IMR-90 (cell line): ENCODE measurements at regions not wholly inside any gene's neighbourhood (a gene's known extent, or its start where the extent isn't known, plus 50 kb on each side); places are given as distances from the start of the nearest gene placed in this dataset.

Experiments
- ATAC-seq: fragments of 200-7000 bp; cut with Tn5 transposase; 2 replicates; pipeline ENCODE4 v1.9.1; 2020; ENCODE audit warnings: low read depth, mild to moderate bottlenecking, moderate library complexity
- BruUV-seq: library from RNA; stranded (reverse); fragments of 400-500 nt; replicated peaks from 2 replicates; lab custom pipeline; 2021; lab: Mats Ljungman, UMichigan
- CTCF ChIA-PET: fragments of 300-600 bp; formaldehyde crosslinking; extraction: SDS; loops from one replicate; lab custom pipeline; 2021; ENCODE audit warnings: antibody characterized with exemption; lab: Yijun Ruan, JAX
- POLR2A ChIA-PET: fragments of 300-600 bp; sonication (Branson Sonifier 250); formaldehyde crosslinking; loops from one replicate; lab custom pipeline; 2022; ENCODE audit warnings: antibody characterized with exemption; ENCODE audit not compliant: unreplicated experiment; lab: Charles Lee
- DNase-seq: peaks from one replicate; pipeline ENCODE4 v3.0.0; 2013
- H2AFZ ChIP-seq: replicated peaks from 2 replicates; pipeline ENCODE3; 2013; ENCODE audit warnings: low read length, mild to moderate bottlenecking; ENCODE audit not compliant: poor library complexity
- H2AK5ac ChIP-seq: 2 replicates; pipeline ENCODE4 v1.6.1; 2013; ENCODE audit warnings: low read depth, low read length, inconsistent platforms
- H2AK9ac ChIP-seq: replicated peaks from 2 replicates; pipeline ENCODE3; 2013; ENCODE audit warnings: mild to moderate bottlenecking, low read depth, low read length, moderate library complexity; ENCODE audit not compliant: poor library complexity
- H2BK120ac ChIP-seq: 2 replicates; pipeline ENCODE4 v1.6.1; 2013; ENCODE audit warnings: low read depth, low read length, inconsistent platforms
- H2BK15ac ChIP-seq: 3 replicates; pipeline ENCODE4 v1.6.1; 2013; ENCODE audit warnings: low read depth, low read length, inconsistent platforms
- H2BK20ac ChIP-seq: 2 replicates; pipeline ENCODE4 v1.6.1; 2013; ENCODE audit warnings: low read depth, mild to moderate bottlenecking, inconsistent platforms, low read length, moderate library complexity
- H2BK5ac ChIP-seq: 2 replicates; pipeline ENCODE4 v1.6.1; 2013; ENCODE audit warnings: mild to moderate bottlenecking, low read depth, low read length, inconsistent platforms; ENCODE audit not compliant: poor library complexity, severe bottlenecking
- H3K14ac ChIP-seq: replicated peaks from 2 replicates; pipeline ENCODE4 v1.6.1; 2013; ENCODE audit warnings: low read depth, low read length, inconsistent platforms
- H3K18ac ChIP-seq: 2 replicates; pipeline ENCODE4 v1.6.1; 2013; ENCODE audit warnings: low read depth, low read length, control low read depth
- H3K23ac ChIP-seq: 2 replicates; pipeline ENCODE4 v1.6.1; 2013; ENCODE audit warnings: low read depth, low read length, inconsistent platforms
- H3K27ac ChIP-seq: 2 replicates; pipeline ENCODE4 v1.5.1; 2013; ENCODE audit warnings: mild to moderate bottlenecking, control low read depth, low read length; ENCODE audit not compliant: insufficient read depth
- H3K27me3 ChIP-seq: 2 replicates; pipeline ENCODE4 v1.6.1; 2013; ENCODE audit warnings: low read length; ENCODE audit not compliant: control insufficient read depth, insufficient read depth
- H3K36me3 ChIP-seq: 2 replicates; pipeline ENCODE4 v1.6.1; 2013; ENCODE audit warnings: low read length, mixed read lengths; ENCODE audit not compliant: control insufficient read depth, insufficient read depth
- H3K4ac ChIP-seq: 2 replicates; pipeline ENCODE4 v1.6.1; 2013; ENCODE audit warnings: low read depth, low read length, inconsistent platforms
- H3K4me1 ChIP-seq: 2 replicates; pipeline ENCODE4 v1.6.1; 2013; ENCODE audit warnings: low read length, mixed read lengths; ENCODE audit not compliant: control insufficient read depth, insufficient read depth
- H3K4me2 ChIP-seq: 2 replicates; pipeline ENCODE4 v1.6.1; 2013; ENCODE audit warnings: low read depth, mild to moderate bottlenecking, control low read depth, low read length, moderate library complexity
- H3K4me3 ChIP-seq: 2 replicates; pipeline ENCODE4 v1.5.1; 2013; ENCODE audit warnings: low read depth, mild to moderate bottlenecking, control low read depth, low read length, moderate library complexity; ENCODE audit not compliant: insufficient read depth
- H3K56ac ChIP-seq: 2 replicates; pipeline ENCODE4 v1.6.1; 2013; ENCODE audit warnings: low read length, inconsistent platforms; ENCODE audit not compliant: insufficient read depth; ENCODE audit errors: extremely low read depth
- H3K79me1 ChIP-seq, 2 experiments: 2 replicates each; pipeline ENCODE4 v1.6.1; 2013; ENCODE audit warnings: low read length in 2 of 2, inconsistent platforms in 1 of 2, low read depth in 1 of 2
- H3K9ac ChIP-seq: 2 replicates; pipeline ENCODE4 v1.6.1; 2013; ENCODE audit warnings: low read depth, low read length, control low read depth
- H3K9me1 ChIP-seq: 2 replicates; pipeline ENCODE4 v1.6.1; 2013; ENCODE audit warnings: low read length, inconsistent platforms; ENCODE audit not compliant: insufficient read depth
- H3K9me3 ChIP-seq: 2 replicates; pipeline ENCODE4 v1.6.1; 2013; ENCODE audit warnings: low read length; ENCODE audit not compliant: control insufficient read depth, insufficient read depth
- H4K20me1 ChIP-seq: 2 replicates; pipeline ENCODE4 v1.6.1; 2013; ENCODE audit warnings: low read length, inconsistent platforms; ENCODE audit not compliant: insufficient read depth
- H4K5ac ChIP-seq: 2 replicates; pipeline ENCODE4 v1.6.1; 2013; ENCODE audit warnings: mild to moderate bottlenecking, low read depth, low read length, control low read depth
- H4K8ac ChIP-seq, 2 experiments: 2 replicates each; pipeline ENCODE4 v1.6.1; 2013; ENCODE audit warnings: low read depth in 2 of 2, low read length in 2 of 2, control low read depth in 1 of 2, inconsistent platforms in 1 of 2
- H4K91ac ChIP-seq: 2 replicates; pipeline ENCODE4 v1.6.1; 2013; ENCODE audit warnings: low read depth, low read length, inconsistent platforms; ENCODE audit not compliant: insufficient read depth
- BHLHE40 ChIP-seq: fragments of 150-350 bp; IDR thresholded peaks from 2 replicates; pipeline ENCODE4 v1.6.1; 2016; ENCODE audit warnings: mild to moderate bottlenecking, low read depth, low read length
- CEBPB ChIP-seq: IDR thresholded peaks from 2 replicates; pipeline ENCODE4 v1.6.1; 2012; ENCODE audit warnings: low read depth, low read length, improper control_type of control experiment
- CHD1 ChIP-seq: IDR thresholded peaks from 2 replicates; pipeline ENCODE4 v1.6.1; 2012; ENCODE audit warnings: low read depth, low read length, improper control_type of control experiment
- FOS ChIP-seq: fragments of 150-350 bp; IDR thresholded peaks from 2 replicates; pipeline ENCODE4 v1.6.1; 2016; ENCODE audit warnings: low read depth, low read length
- MXI1 ChIP-seq: IDR thresholded peaks from 2 replicates; pipeline ENCODE4 v1.6.1; 2012; ENCODE audit warnings: low read depth, mild to moderate bottlenecking, low read length, moderate library complexity, borderline replicate concordance
- POLR2A ChIP-seq: IDR thresholded peaks from 2 replicates; pipeline ENCODE4 v1.6.1; 2012; ENCODE audit warnings: mild to moderate bottlenecking, low read depth, low read length
- RCOR1 ChIP-seq: IDR thresholded peaks from 2 replicates; pipeline ENCODE4 v1.6.1; 2012; ENCODE audit warnings: mild to moderate bottlenecking, low read length, improper control_type of control experiment; ENCODE audit not compliant: insufficient replicate concordance
- RFX5 ChIP-seq: IDR thresholded peaks from 2 replicates; pipeline ENCODE4 v1.8.0; 2012; ENCODE audit warnings: low read depth, mild to moderate bottlenecking, low read length, moderate library complexity
- WGBS, 2 experiments: methylation state at CpG; one replicate each; pipeline versions ENCODE4 v1.1.5 to v1.1.7; 2013; ENCODE audit warnings: missing lambda C conversion rate in 2 of 2; ENCODE audit not compliant: insufficient read length in 1 of 2; ENCODE audit errors: extremely low coverage in 2 of 2; 5-methylcytosine and 5-hydroxymethylcytosine counted together
- dilution Hi-C: fragments of 300-500 bp; cut with HindIII; formaldehyde crosslinking; loops from one replicate; pipeline ENCODE4 v1.14.3; 2018; ENCODE audit warnings: low sequenced_read_pairs; ENCODE audit not compliant: unreplicated experiment
- in situ Hi-C: fragments of 300-500 bp; cut with MboI; formaldehyde crosslinking; loops from 3 replicates; pipeline ENCODE4 v1.14.3; 2019; ENCODE audit warnings: low sequenced_read_pairs, inconsistent platforms, mixed read lengths
- intact Hi-C: fragments of 100-400 bp; cut with micrococcal nuclease; formaldehyde crosslinking; loops from 2 replicates; pipeline ENCODE4 v1.10.0; 2022
- TF ChIP-seq, protein P1 (sequence below): fragments of 150-350 bp; IDR thresholded peaks from 2 replicates; pipeline ENCODE4 v1.6.1; 2016; ENCODE audit warnings: low read depth, mild to moderate bottlenecking, low read length, moderate library complexity, borderline replicate concordance
- TF ChIP-seq, protein P2 (sequence below): fragments of 150-350 bp; IDR thresholded peaks from 2 replicates; pipeline ENCODE4 v1.6.1; 2017; ENCODE audit warnings: mild to moderate bottlenecking, antibody characterized with exemption, low read length, low read depth

DNA sequence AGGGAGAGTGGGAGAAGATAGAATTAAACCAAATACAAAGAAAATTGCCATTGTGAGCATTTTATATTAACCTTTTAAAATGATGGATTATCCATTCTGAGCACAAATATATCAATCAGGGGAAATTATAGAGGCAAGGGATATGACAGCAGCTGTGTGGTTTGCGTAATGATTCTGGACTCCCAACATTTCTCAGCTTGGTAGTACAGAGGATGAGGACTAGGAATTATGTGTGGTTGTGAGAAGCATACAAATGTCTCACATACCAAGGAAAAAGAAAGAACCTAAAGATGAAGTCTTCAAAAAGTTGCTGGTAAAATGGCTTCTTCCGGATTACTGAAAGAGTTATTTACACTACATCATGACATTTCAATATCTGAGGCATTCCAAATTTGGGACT lies 674.6 kb upstream of the NR3C2 start:
- H3K27me3 ChIP-seq: no peaks in the 10 kb centered on the region
- H3K4me3 ChIP-seq: no peak overlapping the region
- ATAC-seq: no peak
- DNase-seq: no peak
- H3K4ac ChIP-seq: no peak overlapping the region
- H3K4me2 ChIP-seq: no peak overlapping the region
- in situ Hi-C loops: no loop called here
- no peak overlapping the region for H3K56ac ChIP-seq
- peak overlapping the region; percentile 56; the same call in 1 of the 2 replicates for H2BK120ac ChIP-seq
- no peaks in the 10 kb centered on the region for H3K9me3 ChIP-seq
- H3K23ac ChIP-seq: no peak overlapping the region
- no peak overlapping the region for H2AFZ ChIP-seq
- dilution Hi-C loops: no loop called here
- H2AK9ac ChIP-seq: no peak overlapping the region
- ChIA-PET POLR2A (no interaction called here), CTCF (interaction anchor here (1.2 kb wide), 1 partner anchor 13 kb away, joined by 5 read pairs; no protein-coding TSS in a partner anchor)
- 0 out of 2 replicates have a peak overlapping the region, but pooled peaks have one; percentile 39 for H4K91ac ChIP-seq
- no peak overlapping the region for H4K8ac ChIP-seq
- no peaks in the 10 kb centered on the region; a peak in 1 of 4 replicates for H3K79me1 ChIP-seq
- H2AK5ac ChIP-seq: no peak overlapping the region
- H3K27ac ChIP-seq: no peak overlapping the region
- no peak for TF ChIP-seq FOS
- TF ChIP-seq MXI1: no peak
- no peak for TF ChIP-seq RCOR1
- no peak for TF ChIP-seq CHD1
- TF ChIP-seq, protein P1, sequence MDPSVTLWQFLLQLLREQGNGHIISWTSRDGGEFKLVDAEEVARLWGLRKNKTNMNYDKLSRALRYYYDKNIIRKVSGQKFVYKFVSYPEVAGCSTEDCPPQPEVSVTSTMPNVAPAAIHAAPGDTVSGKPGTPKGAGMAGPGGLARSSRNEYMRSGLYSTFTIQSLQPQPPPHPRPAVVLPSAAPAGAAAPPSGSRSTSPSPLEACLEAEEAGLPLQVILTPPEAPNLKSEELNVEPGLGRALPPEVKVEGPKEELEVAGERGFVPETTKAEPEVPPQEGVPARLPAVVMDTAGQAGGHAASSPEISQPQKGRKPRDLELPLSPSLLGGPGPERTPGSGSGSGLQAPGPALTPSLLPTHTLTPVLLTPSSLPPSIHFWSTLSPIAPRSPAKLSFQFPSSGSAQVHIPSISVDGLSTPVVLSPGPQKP: no peak
- TF ChIP-seq, protein P2, sequence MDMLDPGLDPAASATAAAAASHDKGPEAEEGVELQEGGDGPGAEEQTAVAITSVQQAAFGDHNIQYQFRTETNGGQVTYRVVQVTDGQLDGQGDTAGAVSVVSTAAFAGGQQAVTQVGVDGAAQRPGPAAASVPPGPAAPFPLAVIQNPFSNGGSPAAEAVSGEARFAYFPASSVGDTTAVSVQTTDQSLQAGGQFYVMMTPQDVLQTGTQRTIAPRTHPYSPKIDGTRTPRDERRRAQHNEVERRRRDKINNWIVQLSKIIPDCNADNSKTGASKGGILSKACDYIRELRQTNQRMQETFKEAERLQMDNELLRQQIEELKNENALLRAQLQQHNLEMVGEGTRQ: no peak
- no peak for TF ChIP-seq CEBPB
- no peak for TF ChIP-seq BHLHE40
- no peak for TF ChIP-seq POLR2A
- TF ChIP-seq RFX5: no peak
- intact Hi-C loops: no loop called here
- H2BK5ac ChIP-seq: no peak overlapping the region
- H3K9me1 ChIP-seq: peaks cover 5% of the 10 kb centered on the region
- H2BK15ac ChIP-seq: 0 out of 3 replicates have a peak overlapping the region, but pooled peaks have one; percentile 56
- H4K5ac ChIP-seq: no peak overlapping the region
- no peak overlapping the region for H3K18ac ChIP-seq
- WGBS, 2 experiments: no CpG with 5 or more reads among the region's 2 CpGs
- no peak overlapping the region for H3K9ac ChIP-seq
- H3K14ac ChIP-seq: no peak overlapping the region
- peaks cover 9% of the 10 kb centered on the region for H3K4me1 ChIP-seq
- no peaks in the 10 kb centered on the region for H3K36me3 ChIP-seq
- BruUV-seq: no TSS peak
- no peaks in the 10 kb centered on the region for H4K20me1 ChIP-seq
- H2BK20ac ChIP-seq: peak overlapping the region; percentile 47; the same call in 1 of the 2 replicates
